OCI-M1 (cell line): ENCODE measurements at regions not wholly inside any gene's neighbourhood (a gene's known extent, or its start where the extent isn't known, plus 50 kb on each side); places are given as distances from the start of the nearest gene placed in this dataset.
A peak's percentile ranks its signal among the peaks of the same experiment; 100 is the strongest.

Experiments
- DNase-seq: peaks from one replicate; lab custom pipeline; 2025; lab: John Stamatoyannopoulos, UW

- DNase-seq: no peak
These were observed 171.9 kb upstream of the ZNF267 start for GRCh38 chr16:31701734-31702133.

GRCh38 chr16:31702796-31703195 lies 170.8 kb upstream of the ZNF267 start:
- no peak for DNase-seq

- DNase-seq: no peak
These were observed 170.0 kb upstream of the ZNF267 start for GRCh38 chr16:31703526-31704128.

- no peak for DNase-seq
These were observed 169.5 kb upstream of the ZNF267 start for GRCh38 chr16:31704138-31704537.

- DNase-seq: no peak
These were observed 168.2 kb upstream of the ZNF267 start for GRCh38 chr16:31705371-31705770.

- no peak for DNase-seq
These were observed 167.3 kb upstream of the ZNF267 start for GRCh38 chr16:31706318-31706717.

GRCh38 chr16:31706925-31707324 lies 166.7 kb upstream of the ZNF267 start:
- no peak for DNase-seq

- DNase-seq: no peak
These were observed 165.8 kb upstream of the ZNF267 start for GRCh38 chr16:31707743-31708335.

GRCh38 chr16:31708348-31708747 lies 165.3 kb upstream of the ZNF267 start:
- no peak for DNase-seq

GRCh38 chr16:31709181-31709580 lies 164.4 kb upstream of the ZNF267 start:
- no peak for DNase-seq

- DNase-seq: no peak
These were observed 163.5 kb upstream of the ZNF267 start for GRCh38 chr16:31710134-31710533.

- DNase-seq: no peak
These were observed 162.7 kb upstream of the ZNF267 start for GRCh38 chr16:31710880-31711279.

GRCh38 chr16:31711344-31711845 lies 162.2 kb upstream of the ZNF267 start:
- DNase-seq: no peak

- no peak for DNase-seq
These were observed 161.5 kb upstream of the ZNF267 start for GRCh38 chr16:31712064-31712540.

- DNase-seq: peak; percentile 98
These were observed 160.3 kb upstream of the ZNF267 start for GRCh38 chr16:31713071-31713944.

GRCh38 chr16:31713945-31714902 lies 159.4 kb upstream of the ZNF267 start:
- DNase-seq: peak; percentile 53

- DNase-seq: no peak
These were observed 158.6 kb upstream of the ZNF267 start for GRCh38 chr16:31714903-31715504.

GRCh38 chr16:31715915-31716314 lies 157.7 kb upstream of the ZNF267 start:
- no peak for DNase-seq

GRCh38 chr16:31718998-31719397 lies 154.6 kb upstream of the ZNF267 start:
- no peak for DNase-seq

GRCh38 chr16:31727553-31727952 lies 146.1 kb upstream of the ZNF267 start:
- peak; percentile 8 for DNase-seq

- DNase-seq: no peak
These were observed 139.3 kb upstream of the ZNF267 start for GRCh38 chr16:31734265-31734664.
